GM21737 (cell line): ENCODE measurements at regions not wholly inside any gene's neighbourhood (a gene's known extent, or its start where the extent isn't known, plus 50 kb on each side); places are given as distances from the start of the nearest gene placed in this dataset.

ENCODE experiments used
- ATAC-seq: cut with Tn5 transposase; IDR thresholded peaks from one replicate; pipeline ENCODE4 v1.9.1; 2021; ENCODE audit warnings: mild to moderate bottlenecking, moderate library complexity; ENCODE audit not compliant: unreplicated experiment

GRCh38 chr5:142508591-142508990 is 177.3 kb downstream of the FGF1 start:
- ATAC-seq, result no peak

- no peak for ATAC-seq
These were observed 178.1 kb downstream of the FGF1 start for GRCh38 chr5:142507531-142508372.

GRCh38 chr5:142506756-142507155 is 179.1 kb downstream of the FGF1 start:
- no peak for ATAC-seq

- no peak for ATAC-seq
These were observed 179.8 kb downstream of the FGF1 start for GRCh38 chr5:142506046-142506445.

GRCh38 chr5:142501890-142502289 is 177.1 kb upstream of the SPRY4 start:
- no peak for ATAC-seq

GRCh38 chr5:142500227-142500905 is 175.5 kb upstream of the SPRY4 start:
- no peak for ATAC-seq

GRCh38 chr5:142499591-142500226 is 174.9 kb upstream of the SPRY4 start:
- ATAC-seq, result no peak

GRCh38 chr5:142498298-142498697 is 173.5 kb upstream of the SPRY4 start:
- no peak for ATAC-seq

GRCh38 chr5:142495531-142495930 is 170.7 kb upstream of the SPRY4 start:
- no peak for ATAC-seq

GRCh38 chr5:142493875-142494518 is 169.2 kb upstream of the SPRY4 start:
- ATAC-seq, result no peak

GRCh38 chr5:142492781-142493281 is 168.0 kb upstream of the SPRY4 start:
- ATAC-seq, result no peak

- ATAC-seq, result no peak
These were observed 166.9 kb upstream of the SPRY4 start for GRCh38 chr5:142491679-142492078.

GRCh38 chr5:142491270-142491669 is 166.4 kb upstream of the SPRY4 start:
- no peak for ATAC-seq

GRCh38 chr5:142486581-142486980 is 161.8 kb upstream of the SPRY4 start:
- no peak for ATAC-seq

- ATAC-seq, result no peak
These were observed 161.2 kb upstream of the SPRY4 start for GRCh38 chr5:142486020-142486419.

- no peak for ATAC-seq
These were observed 160.1 kb upstream of the SPRY4 start for GRCh38 chr5:142484821-142485387.

GRCh38 chr5:142482207-142482606 is 157.4 kb upstream of the SPRY4 start:
- no peak for ATAC-seq

- ATAC-seq, result no peak
These were observed 156.6 kb upstream of the SPRY4 start for GRCh38 chr5:142481410-142481809.

- no peak for ATAC-seq
These were observed 155.2 kb upstream of the SPRY4 start for GRCh38 chr5:142479854-142480519.

GRCh38 chr5:142479150-142479549 is 154.3 kb upstream of the SPRY4 start:
- no peak for ATAC-seq
